B cell (primary cell): ENCODE measurements at regions not wholly inside any gene's neighbourhood (a gene's known extent, or its start where the extent isn't known, plus 50 kb on each side); places are given as distances from the start of the nearest gene placed in this dataset.

Source experiments
- ATAC-seq: fragments of 200-7000 bp; cut with Tn5 transposase; one replicate; pipeline ENCODE4 v1.10.0; 2021; ENCODE audit warnings: low read depth, mild to moderate bottlenecking, moderate number of reproducible peaks, moderate library complexity
- CTCF ChIA-PET: fragments of 350-600 bp; sonication (Branson Sonifier 250); formaldehyde crosslinking; loops from one replicate; lab custom pipeline; 2021; ENCODE audit warnings: antibody characterized with exemption, inconsistent platforms; lab: Charles Lee
- POLR2A ChIA-PET: fragments of 350-600 bp; sonication (Branson Sonifier 250); formaldehyde crosslinking; loops from one replicate; lab custom pipeline; 2021; ENCODE audit warnings: antibody characterized with exemption; lab: Charles Lee
- DNase-seq: peaks from one replicate; pipeline ENCODE4 v3.0.0; 2013
- H2AFZ ChIP-seq: 2 replicates; pipeline ENCODE4 v1.6.1; 2012; ENCODE audit warnings: mild to moderate bottlenecking, low read depth, low read length; ENCODE audit not compliant: insufficient read depth, poor library complexity, severe bottlenecking
- H3K27ac ChIP-seq, 2 donors: 1 replicate in 1 of 2; 2 replicates in 1 of 2; pipeline ENCODE4 v1.5.1; 2012 to 2013; ENCODE audit warnings: low read length in 2 of 2, mild to moderate bottlenecking in 2 of 2, moderate library complexity in 1 of 2
- H3K27me3 ChIP-seq, 4 experiments: fragments of 200-600 bp in 1 of 4; sonication (generic) in 1 of 4; replicated peaks in 1 of 4; 1 replicate in 2 of 4; 2 replicates in 2 of 4; pipeline versions ENCODE4 v1.6.1 to v1.7.0; 2013 to 2016; ENCODE audit warnings: low read length in 3 of 4, mild to moderate bottlenecking in 2 of 4, mixed read lengths in 1 of 4, moderate library complexity in 1 of 4; ENCODE audit not compliant: insufficient read depth in 4 of 4, control insufficient read depth in 3 of 4; ENCODE audit errors: control extremely low read depth in 1 of 4
- H3K36me3 ChIP-seq, 2 experiments: replicated peaks in 1 of 2; 1 replicate in 1 of 2; 2 replicates in 1 of 2; pipeline versions ENCODE4 v1.6.1 to v1.7.1; 2013; ENCODE audit warnings: low read length in 1 of 2; ENCODE audit not compliant: insufficient read depth in 2 of 2, control insufficient read depth in 1 of 2; ENCODE audit errors: control extremely low read depth in 1 of 2, extremely low read depth in 1 of 2
- H3K4me1 ChIP-seq, 2 donors: fragments of 200-600 bp in 1 of 2; sonication (generic) in 1 of 2; 1 replicate in 1 of 2; 2 replicates in 1 of 2; pipeline versions ENCODE4 v1.5.1 to v1.6.1; 2013 to 2017; ENCODE audit warnings: low read length in 2 of 2; ENCODE audit not compliant: control insufficient read depth in 2 of 2, insufficient read depth in 2 of 2
- H3K4me2 ChIP-seq: replicated peaks from 2 replicates; pipeline ENCODE3; 2012; ENCODE audit warnings: mild to moderate bottlenecking, low read depth, low read length; ENCODE audit not compliant: poor library complexity, severe bottlenecking
- H3K4me3 ChIP-seq, 5 experiments: fragments of 200-600 bp in 1 of 5; sonication (generic) in 1 of 5; 1 replicate in 3 of 5; 2 replicates in 2 of 5; pipeline versions ENCODE4 v1.5.1 to v1.7.0; 2011 to 2016; ENCODE audit warnings: low read length in 4 of 5, mild to moderate bottlenecking in 4 of 5, low read depth in 2 of 5, control low read depth in 1 of 5, moderate library complexity in 1 of 5; ENCODE audit not compliant: insufficient read depth in 1 of 5; ENCODE audit errors: control extremely low read depth in 1 of 5, extremely low read depth in 1 of 5
- H3K79me2 ChIP-seq: fragments of 200-600 bp; sonication (generic); one replicate; pipeline ENCODE4 v1.6.0; 2016; ENCODE audit warnings: low read length; ENCODE audit not compliant: control insufficient read depth, insufficient read depth
- H3K9ac ChIP-seq: fragments of 200-600 bp; sonication (generic); 2 replicates; pipeline ENCODE4 v1.6.1; 2017; ENCODE audit warnings: mild to moderate bottlenecking, low read length, moderate library complexity
- H3K9me3 ChIP-seq, 3 donors: one replicate each; pipeline versions ENCODE4 v1.6.1 to v1.7.1; 2013; ENCODE audit warnings: low read length in 2 of 3; ENCODE audit not compliant: control insufficient read depth in 2 of 3, insufficient read depth in 1 of 3; ENCODE audit errors: control extremely low read depth in 1 of 3
- H4K20me1 ChIP-seq: 2 replicates; pipeline ENCODE4 v1.6.0; 2012; ENCODE audit warnings: mild to moderate bottlenecking, low read length; ENCODE audit not compliant: insufficient read depth, control insufficient read depth, poor library complexity, severe bottlenecking
- H3K27ac Mint-ChIP-seq: one replicate; pipeline ENCODE4 v1.8.0; 2021; ENCODE audit warnings: mixed read lengths
- H3K27me3 Mint-ChIP-seq: one replicate; pipeline ENCODE4 v1.8.0; 2021; ENCODE audit warnings: mixed read lengths
- H3K4me1 Mint-ChIP-seq: one replicate; pipeline ENCODE4 v1.8.0; 2021; ENCODE audit warnings: mixed read lengths
- H3K4me3 Mint-ChIP-seq: one replicate; pipeline ENCODE4 v1.8.0; 2021; ENCODE audit warnings: mixed read lengths
- H3K9me3 Mint-ChIP-seq: one replicate; pipeline ENCODE4 v1.8.0; 2022; ENCODE audit warnings: mixed read lengths; ENCODE audit not compliant: insufficient read depth
- EZH2 ChIP-seq: IDR thresholded peaks from 2 replicates; pipeline ENCODE4 v1.6.1; 2012; ENCODE audit warnings: borderline replicate concordance, low read depth, mild to moderate bottlenecking, moderate library complexity, low read length; ENCODE audit not compliant: insufficient read depth, poor library complexity, severe bottlenecking
- WGBS: methylation state at CpG from one replicate; pipeline ENCODE4 v1.1.5; 2013; ENCODE audit warnings: missing lambda C conversion rate; ENCODE audit not compliant: insufficient coverage; 5-methylcytosine and 5-hydroxymethylcytosine counted together
- intact Hi-C: fragments of 100-400 bp; cut with micrococcal nuclease; formaldehyde crosslinking; loops from one replicate; pipeline ENCODE4 v1.10.0; 2022
- TF ChIP-seq, protein P1 (sequence below): fragments of 200-600 bp; IDR thresholded peaks from one replicate; pipeline ENCODE4 v1.8.0; 2022; ENCODE audit warnings: antibody characterized with exemption, mild to moderate bottlenecking

DNA sequence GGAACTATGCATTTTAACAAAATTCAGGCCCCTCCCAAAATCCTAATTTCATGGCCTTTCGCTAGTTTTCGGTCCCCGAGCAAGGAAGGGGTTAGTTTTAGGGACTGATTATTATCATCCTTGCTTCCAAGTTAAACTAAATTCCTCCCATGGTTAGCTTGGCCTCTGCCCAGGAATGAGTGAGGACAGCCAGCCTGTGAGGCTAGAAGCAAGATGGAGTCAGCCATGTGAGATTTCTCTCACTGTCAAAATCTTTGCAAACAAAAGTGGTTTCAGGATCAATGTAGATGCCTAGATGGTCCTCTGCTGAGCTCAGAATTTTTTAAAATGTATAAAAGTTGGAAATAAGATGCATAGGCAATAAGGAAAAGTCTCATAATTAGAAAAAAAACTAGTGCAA lies 208.9 kb downstream of the RSL24D1 start:
- ChIA-PET CTCF (no interaction called here), POLR2A (no interaction called here)
- Histone ChIP-seq H3K27ac (no peak overlapping the region), H3K9me3 (peaks cover 0 to 7% (median 0%) of the 10 kb centered on the region in 3 donors), H3K4me3 (no peak overlapping the region), H3K27me3 (no peaks in the 10 kb centered on the region), H3K36me3 (no peaks in the 10 kb centered on the region), H4K20me1 (no peaks in the 10 kb centered on the region), H3K9ac (no peak overlapping the region), H3K4me1 (no peaks in the 10 kb centered on the region), H2AFZ (no peak overlapping the region), H3K4me2 (no peak overlapping the region), H3K79me2 (no peaks in the 10 kb centered on the region)
- Mint-ChIP-seq H3K27me3 (peaks cover 5% of the 10 kb centered on the region), H3K4me1 (no peaks in the 10 kb centered on the region), H3K9me3 (no peaks in the 10 kb centered on the region), H3K27ac (no peak overlapping the region), H3K4me3 (no peak overlapping the region)
- DNase-seq (no peak), ATAC-seq (no peak)
- no peak for TF ChIP-seq EZH2
- TF ChIP-seq, protein P1, sequence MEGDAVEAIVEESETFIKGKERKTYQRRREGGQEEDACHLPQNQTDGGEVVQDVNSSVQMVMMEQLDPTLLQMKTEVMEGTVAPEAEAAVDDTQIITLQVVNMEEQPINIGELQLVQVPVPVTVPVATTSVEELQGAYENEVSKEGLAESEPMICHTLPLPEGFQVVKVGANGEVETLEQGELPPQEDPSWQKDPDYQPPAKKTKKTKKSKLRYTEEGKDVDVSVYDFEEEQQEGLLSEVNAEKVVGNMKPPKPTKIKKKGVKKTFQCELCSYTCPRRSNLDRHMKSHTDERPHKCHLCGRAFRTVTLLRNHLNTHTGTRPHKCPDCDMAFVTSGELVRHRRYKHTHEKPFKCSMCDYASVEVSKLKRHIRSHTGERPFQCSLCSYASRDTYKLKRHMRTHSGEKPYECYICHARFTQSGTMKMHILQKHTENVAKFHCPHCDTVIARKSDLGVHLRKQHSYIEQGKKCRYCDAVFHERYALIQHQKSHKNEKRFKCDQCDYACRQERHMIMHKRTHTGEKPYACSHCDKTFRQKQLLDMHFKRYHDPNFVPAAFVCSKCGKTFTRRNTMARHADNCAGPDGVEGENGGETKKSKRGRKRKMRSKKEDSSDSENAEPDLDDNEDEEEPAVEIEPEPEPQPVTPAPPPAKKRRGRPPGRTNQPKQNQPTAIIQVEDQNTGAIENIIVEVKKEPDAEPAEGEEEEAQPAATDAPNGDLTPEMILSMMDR: no peak
- WGBS: no CpG with 5 or more reads among the region's 3 CpGs
- intact Hi-C loops: no loop called here

DNA sequence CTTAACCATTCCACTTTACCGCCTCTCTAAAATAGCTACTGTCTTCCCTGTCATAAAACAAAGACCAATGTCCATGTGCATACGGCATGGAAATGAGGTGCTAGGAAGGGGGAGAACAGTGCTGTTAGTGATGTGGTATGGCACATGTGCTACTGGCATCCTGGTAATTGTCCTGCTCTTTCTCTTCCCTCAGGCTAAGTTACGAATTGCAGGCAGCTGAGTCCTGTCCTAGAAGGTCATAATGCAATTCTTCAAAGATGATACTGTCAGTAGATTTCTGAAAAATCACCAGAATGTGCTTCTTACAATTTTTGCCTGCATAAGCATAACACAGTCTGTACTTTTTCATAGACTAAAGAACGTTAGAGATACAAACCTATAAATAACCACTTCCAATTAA lies 216.8 kb downstream of the RSL24D1 start:
- Histone ChIP-seq H4K20me1 (no peaks in the 10 kb centered on the region), H2AFZ (no peak overlapping the region), H3K4me3 (no peak overlapping the region), H3K4me1 (no peaks in the 10 kb centered on the region), H3K27me3 (no peaks in the 10 kb centered on the region), H3K27ac (no peak overlapping the region), H3K79me2 (no peaks in the 10 kb centered on the region), H3K36me3 (no peaks in the 10 kb centered on the region), H3K9me3 (no peaks in the 10 kb centered on the region), H3K9ac (no peak overlapping the region), H3K4me2 (no peak overlapping the region)
- H3K27ac Mint-ChIP-seq: no peak overlapping the region
- DNase-seq (no peak), ATAC-seq (no peak)
- no peaks in the 10 kb centered on the region for H3K4me1 Mint-ChIP-seq
- H3K27me3 Mint-ChIP-seq: no peaks in the 10 kb centered on the region
- TF ChIP-seq EZH2: no peak
- TF ChIP-seq, protein P1: no peak
- 92% methylated on average over 2 of the region's 4 CpGs for WGBS
- no peak overlapping the region for H3K4me3 Mint-ChIP-seq
- ChIA-PET CTCF (no interaction called here), POLR2A (no interaction called here)
- H3K9me3 Mint-ChIP-seq: no peaks in the 10 kb centered on the region
- intact Hi-C loops: no loop called here
